HFF-Myc (cell line): ENCODE measurements at regions not wholly inside any gene's neighbourhood (a gene's known extent, or its start where the extent isn't known, plus 50 kb on each side); places are given as distances from the start of the nearest gene placed in this dataset.

Experiments
- DNase-seq: peaks from one replicate; pipeline ENCODE4 v3.0.0-alpha.2; 2011; ENCODE audit warnings: low read depth; ENCODE audit errors: extremely low read depth
- H3K4me3 ChIP-seq: replicated peaks from 2 replicates; pipeline ENCODE4 v1.5.1; 2011; ENCODE audit warnings: low read depth, mild to moderate bottlenecking, control low read depth, low read length
- TF ChIP-seq, protein P1 (sequence below): IDR thresholded peaks from 2 replicates; pipeline ENCODE4 v1.5.1; 2012; ENCODE audit warnings: mild to moderate bottlenecking, low read depth, low read length, control low read depth; ENCODE audit errors: missing control alignments

- H3K4me3 ChIP-seq = no peak overlapping the region
- TF ChIP-seq, protein P1, sequence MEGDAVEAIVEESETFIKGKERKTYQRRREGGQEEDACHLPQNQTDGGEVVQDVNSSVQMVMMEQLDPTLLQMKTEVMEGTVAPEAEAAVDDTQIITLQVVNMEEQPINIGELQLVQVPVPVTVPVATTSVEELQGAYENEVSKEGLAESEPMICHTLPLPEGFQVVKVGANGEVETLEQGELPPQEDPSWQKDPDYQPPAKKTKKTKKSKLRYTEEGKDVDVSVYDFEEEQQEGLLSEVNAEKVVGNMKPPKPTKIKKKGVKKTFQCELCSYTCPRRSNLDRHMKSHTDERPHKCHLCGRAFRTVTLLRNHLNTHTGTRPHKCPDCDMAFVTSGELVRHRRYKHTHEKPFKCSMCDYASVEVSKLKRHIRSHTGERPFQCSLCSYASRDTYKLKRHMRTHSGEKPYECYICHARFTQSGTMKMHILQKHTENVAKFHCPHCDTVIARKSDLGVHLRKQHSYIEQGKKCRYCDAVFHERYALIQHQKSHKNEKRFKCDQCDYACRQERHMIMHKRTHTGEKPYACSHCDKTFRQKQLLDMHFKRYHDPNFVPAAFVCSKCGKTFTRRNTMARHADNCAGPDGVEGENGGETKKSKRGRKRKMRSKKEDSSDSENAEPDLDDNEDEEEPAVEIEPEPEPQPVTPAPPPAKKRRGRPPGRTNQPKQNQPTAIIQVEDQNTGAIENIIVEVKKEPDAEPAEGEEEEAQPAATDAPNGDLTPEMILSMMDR = no peak
- DNase-seq = peak; percentile 85
Measured at GRCh38 chr18:10205151-10205550, 249.3 kb upstream of the APCDD1 start.

GRCh38 chr18:10207682-10208345 is 246.6 kb upstream of the APCDD1 start:
- no peak for DNase-seq
- no peak overlapping the region for H3K4me3 ChIP-seq
- TF ChIP-seq, protein P1 = no peak

GRCh38 chr18:10209302-10209701 is 245.1 kb upstream of the APCDD1 start:
- no peak for DNase-seq
- H3K4me3 ChIP-seq = no peak overlapping the region
- TF ChIP-seq, protein P1 = no peak

DNA sequence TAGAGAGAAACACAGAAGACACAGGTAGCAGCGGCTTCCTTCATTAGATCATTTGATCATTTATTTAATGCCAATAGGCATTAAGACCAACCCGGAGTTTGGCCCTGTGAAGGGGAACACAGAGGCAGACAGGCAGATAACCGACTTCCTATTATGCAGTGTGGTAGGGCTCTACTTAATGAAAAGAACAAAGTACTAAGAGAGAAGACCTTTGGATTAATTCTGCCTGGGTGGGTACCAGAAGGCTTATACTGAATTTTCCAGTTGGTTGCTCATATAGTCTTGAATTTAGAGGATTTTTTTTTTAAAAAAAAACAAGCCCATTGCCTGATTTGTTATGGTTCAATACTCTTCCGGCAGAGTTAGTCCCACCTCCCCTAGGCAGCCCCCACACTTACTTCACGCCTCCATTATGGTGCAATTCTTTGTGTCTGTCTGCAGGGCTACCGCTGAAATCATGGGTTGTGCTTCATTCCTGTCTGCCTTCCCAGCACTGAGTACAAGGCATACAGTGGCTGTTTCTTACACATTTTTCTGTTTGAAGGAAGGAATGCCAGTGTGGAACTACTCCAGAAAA is 244.3 kb upstream of the APCDD1 start:
- H3K4me3 ChIP-seq = no peak overlapping the region
- no peak for DNase-seq
- TF ChIP-seq, protein P1 = no peak

DNA sequence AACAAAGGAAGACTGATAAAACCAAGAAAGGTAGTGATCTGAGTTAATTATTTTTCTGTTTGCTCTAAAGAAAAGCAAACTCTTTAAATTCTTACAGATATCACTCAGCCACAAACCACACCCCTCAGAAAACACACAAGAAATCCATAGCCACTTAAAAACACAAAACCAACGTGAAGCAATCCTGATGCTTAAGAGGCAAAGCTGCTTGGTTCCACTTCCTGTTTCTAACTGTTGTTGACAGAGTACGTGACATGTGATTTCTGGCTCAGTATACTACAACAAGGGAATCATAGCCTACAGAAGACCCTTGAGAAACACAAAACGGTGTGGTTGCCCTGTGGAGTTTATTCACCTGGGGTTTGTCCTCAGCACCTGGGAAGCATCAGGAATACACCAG is 240.9 kb upstream of the APCDD1 start:
- no peak for DNase-seq

GRCh38 chr18:10215446-10215845 is 239.0 kb upstream of the APCDD1 start:
- TF ChIP-seq, protein P1 = no peak
- no peak overlapping the region for H3K4me3 ChIP-seq
- DNase-seq = no peak

More for the DNA sequence above, 240.9 kb upstream of the APCDD1 start:
- TF ChIP-seq, protein P1 = no peak
- no peak overlapping the region for H3K4me3 ChIP-seq

- TF ChIP-seq, protein P1 = no peak
- DNase-seq = no peak
- H3K4me3 ChIP-seq = no peak overlapping the region
Measured at GRCh38 chr18:10216791-10217190, 237.6 kb upstream of the APCDD1 start.
